WTC11 (cell line): ENCODE measurements at regions not wholly inside any gene's neighbourhood (a gene's known extent, or its start where the extent isn't known, plus 50 kb on each side); places are given as distances from the start of the nearest gene placed in this dataset.

ENCODE experiments used
- CTCF ChIP-seq: fragments of 200-600 bp; IDR thresholded peaks from 2 replicates; pipeline ENCODE4 v1.8.0; 2022; ENCODE audit warnings: antibody characterized with exemption
- ELF4 ChIP-seq: sonication (generic); formaldehyde crosslinking; IDR thresholded peaks from 2 replicates; pipeline ENCODE4 v1.8.1; 2022; ENCODE audit warnings: low read depth, mild to moderate bottlenecking, moderate library complexity, missing genetic modification reagents
- ESRRA ChIP-seq: sonication (generic); formaldehyde crosslinking; IDR thresholded peaks from 2 replicates; pipeline ENCODE4 v1.8.1; 2022; ENCODE audit warnings: mild to moderate bottlenecking, missing genetic modification reagents, borderline replicate concordance
- JUN ChIP-seq: sonication (generic); formaldehyde crosslinking; IDR thresholded peaks from 2 replicates; pipeline ENCODE4 v1.8.0; 2023; ENCODE audit warnings: mild to moderate bottlenecking, missing genetic modification reagents
- MLX ChIP-seq: sonication (generic); formaldehyde crosslinking; IDR thresholded peaks from 2 replicates; pipeline ENCODE4 v1.8.1; 2023; ENCODE audit warnings: mild to moderate bottlenecking, missing genetic modification reagents, moderate library complexity
- MYBL2 ChIP-seq: sonication (generic); formaldehyde crosslinking; IDR thresholded peaks from 2 replicates; pipeline ENCODE4 v1.8.1; 2023; ENCODE audit warnings: mild to moderate bottlenecking, moderate library complexity, missing genetic modification reagents
- NR2C2 ChIP-seq: sonication (generic); formaldehyde crosslinking; IDR thresholded peaks from 2 replicates; pipeline ENCODE4 v1.8.0; 2022; ENCODE audit warnings: mild to moderate bottlenecking, missing genetic modification reagents
- OVOL2 ChIP-seq: fragments of 250-450 bp; sonication (Bioruptor Pico); IDR thresholded peaks from 2 replicates; pipeline ENCODE4 v1.9.0; 2021; ENCODE audit warnings: mild to moderate bottlenecking, borderline replicate concordance
- USF2 ChIP-seq: sonication (generic); formaldehyde crosslinking; IDR thresholded peaks from 2 replicates; pipeline ENCODE4 v1.8.1; 2023; ENCODE audit warnings: mild to moderate bottlenecking, missing genetic modification reagents, moderate library complexity
- ZNF138 ChIP-seq: sonication (generic); formaldehyde crosslinking; conservative IDR thresholded peaks from 2 replicates; pipeline ENCODE4 v1.8.1; 2022; ENCODE audit warnings: mild to moderate bottlenecking, moderate library complexity, missing genetic modification reagents

GRCh38 chr16:14371778-14372431 lies 258.2 kb downstream of the PARN start:
- no peak for TF ChIP-seq CTCF
- TF ChIP-seq MLX (CRISPR knock-in tag) = no peak
- no peak for TF ChIP-seq USF2 (CRISPR knock-in tag)
- no peak for TF ChIP-seq NR2C2 (CRISPR knock-in tag)
- no peak for TF ChIP-seq MYBL2
- TF ChIP-seq ESRRA (CRISPR knock-in tag) = no peak
- TF ChIP-seq ELF4 (CRISPR knock-in tag) = no peak
- no peak for TF ChIP-seq JUN
- TF ChIP-seq OVOL2 (CRISPR knock-in tag) = no peak
- TF ChIP-seq ZNF138 = no peak
